Esophagus squamous epithelium (tissue), 4 donors: ENCODE measurements at regions not wholly inside any gene's neighbourhood (a gene's known extent, or its start where the extent isn't known, plus 50 kb on each side); places are given as distances from the start of the nearest gene placed in this dataset.

ENCODE experiments used
- CTCF ChIP-seq, 6 experiments: fragments of 450-650 bp in 4 of 6; fragments of 200-600 bp in 2 of 6; sonication (generic) in 2 of 6; IDR thresholded peaks; one replicate each; pipeline ENCODE4 v1.5.1; 2016 to 2019; ENCODE audit warnings: antibody characterized with exemption in 6 of 6, mild to moderate bottlenecking in 4 of 6, moderate library complexity in 4 of 6
- POLR2A ChIP-seq, 4 donors: fragments of 450-650 bp; IDR thresholded peaks; one replicate each; pipeline ENCODE4 v1.6.1; 2017; ENCODE audit warnings: antibody characterized with exemption in 4 of 4, mild to moderate bottlenecking in 4 of 4, moderate library complexity in 3 of 4

GRCh38 chr2:12855508-12855907, 138.8 kb downstream of the TRIB2 start:
- TF ChIP-seq CTCF (IDR thresholded peaks at IDR 0.05), result no peak
- no peak for TF ChIP-seq POLR2A (IDR thresholded peaks at IDR 0.05)
